MCF 10A (cell line): ENCODE measurements at regions not wholly inside any gene's neighbourhood (a gene's known extent, or its start where the extent isn't known, plus 50 kb on each side); places are given as distances from the start of the nearest gene placed in this dataset.

Experiments
- BruUV-seq: library from RNA; stranded (reverse); fragments of 400-500 nt; replicated peaks from 2 replicates; lab custom pipeline; 2021; lab: Mats Ljungman, UMichigan
- CTCF ChIA-PET: fragments of 300-600 bp; sonication (Branson Sonifier 250); formaldehyde crosslinking; extraction: SDS; loops from one replicate; lab custom pipeline; 2021; ENCODE audit warnings: antibody characterized with exemption, inconsistent platforms; lab: Yijun Ruan, JAX
- POLR2A ChIA-PET: fragments of 300-600, 350-650 bp; sonication (Branson Sonifier 250); formaldehyde crosslinking; extraction: SDS; loops from one replicate; lab custom pipeline; 2020; ENCODE audit warnings: antibody characterized with exemption, inconsistent platforms; lab: Yijun Ruan, JAX
- DNase-seq: peaks from one replicate; pipeline ENCODE4 v3.0.0-alpha.2; 2018; ENCODE audit not compliant: unreplicated experiment
- H3K27ac Mint-ChIP-seq: one replicate; pipeline ENCODE4 v1.8.0; 2022; ENCODE audit warnings: mild to moderate bottlenecking, low read depth, mixed read lengths; ENCODE audit not compliant: unreplicated experiment
- H3K27me3 Mint-ChIP-seq: one replicate; pipeline ENCODE4 v1.8.0; 2022; ENCODE audit warnings: mixed read lengths; ENCODE audit not compliant: insufficient read depth, unreplicated experiment
- H3K36me3 Mint-ChIP-seq: one replicate; pipeline ENCODE4 v1.8.0; 2022; ENCODE audit warnings: mild to moderate bottlenecking, moderate library complexity, mixed read lengths; ENCODE audit not compliant: insufficient read depth, unreplicated experiment
- H3K4me1 Mint-ChIP-seq: one replicate; pipeline ENCODE4 v1.8.0; 2022; ENCODE audit warnings: mixed read lengths; ENCODE audit not compliant: insufficient read depth, unreplicated experiment
- H3K4me3 Mint-ChIP-seq: one replicate; pipeline ENCODE4 v1.8.0; 2022; ENCODE audit warnings: mild to moderate bottlenecking, moderate library complexity, mixed read lengths; ENCODE audit not compliant: unreplicated experiment
- H3K9me3 Mint-ChIP-seq: one replicate; pipeline ENCODE4 v1.8.0; 2022; ENCODE audit warnings: mixed read lengths; ENCODE audit not compliant: unreplicated experiment
- intact Hi-C: fragments of 100-400 bp; cut with micrococcal nuclease; formaldehyde crosslinking; loops from 2 replicates; pipeline ENCODE4 v1.14.1; 2022
- TF ChIP-seq, protein P1 (sequence below): fragments of 200-600 bp; IDR thresholded peaks from one replicate; pipeline ENCODE4 v1.8.0; 2022; ENCODE audit warnings: antibody characterized with exemption, mild to moderate bottlenecking; ENCODE audit not compliant: unreplicated experiment

DNA sequence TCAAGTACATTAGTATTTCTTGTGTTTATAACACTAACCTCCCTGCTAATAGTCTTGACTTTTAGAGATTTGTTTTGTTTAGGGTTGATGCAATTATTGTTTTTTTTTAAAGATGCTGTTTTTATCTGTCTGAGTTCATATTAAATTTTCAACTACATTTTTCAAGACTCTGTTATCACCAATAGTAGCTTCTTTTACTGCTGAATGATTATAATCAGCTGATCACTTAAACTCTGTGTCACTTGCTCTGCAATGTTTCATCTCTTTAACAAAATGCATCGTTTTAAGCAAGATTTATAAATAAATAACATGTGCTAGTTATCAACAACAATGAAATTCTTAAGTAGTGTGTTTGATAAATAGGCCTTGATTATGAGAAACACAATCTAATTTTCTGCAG is 920.9 kb upstream of the PCDH20 start:
- BruUV-seq: no TSS peak
- TF ChIP-seq, protein P1, sequence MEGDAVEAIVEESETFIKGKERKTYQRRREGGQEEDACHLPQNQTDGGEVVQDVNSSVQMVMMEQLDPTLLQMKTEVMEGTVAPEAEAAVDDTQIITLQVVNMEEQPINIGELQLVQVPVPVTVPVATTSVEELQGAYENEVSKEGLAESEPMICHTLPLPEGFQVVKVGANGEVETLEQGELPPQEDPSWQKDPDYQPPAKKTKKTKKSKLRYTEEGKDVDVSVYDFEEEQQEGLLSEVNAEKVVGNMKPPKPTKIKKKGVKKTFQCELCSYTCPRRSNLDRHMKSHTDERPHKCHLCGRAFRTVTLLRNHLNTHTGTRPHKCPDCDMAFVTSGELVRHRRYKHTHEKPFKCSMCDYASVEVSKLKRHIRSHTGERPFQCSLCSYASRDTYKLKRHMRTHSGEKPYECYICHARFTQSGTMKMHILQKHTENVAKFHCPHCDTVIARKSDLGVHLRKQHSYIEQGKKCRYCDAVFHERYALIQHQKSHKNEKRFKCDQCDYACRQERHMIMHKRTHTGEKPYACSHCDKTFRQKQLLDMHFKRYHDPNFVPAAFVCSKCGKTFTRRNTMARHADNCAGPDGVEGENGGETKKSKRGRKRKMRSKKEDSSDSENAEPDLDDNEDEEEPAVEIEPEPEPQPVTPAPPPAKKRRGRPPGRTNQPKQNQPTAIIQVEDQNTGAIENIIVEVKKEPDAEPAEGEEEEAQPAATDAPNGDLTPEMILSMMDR: no peak
- H3K27me3 Mint-ChIP-seq: no peaks in the 10 kb centered on the region
- POLR2A ChIA-PET: no interaction called here
- no peak for DNase-seq
- CTCF ChIA-PET: no interaction called here
- no peak overlapping the region for H3K27ac Mint-ChIP-seq
- no peaks in the 10 kb centered on the region for H3K4me1 Mint-ChIP-seq
- intact Hi-C loops: no loop called here
- H3K9me3 Mint-ChIP-seq: no peaks in the 10 kb centered on the region
- H3K36me3 Mint-ChIP-seq: no peaks in the 10 kb centered on the region
- no peak overlapping the region for H3K4me3 Mint-ChIP-seq

GRCh38 chr13:62333466-62333865 is 917.8 kb upstream of the PCDH20 start:
- CTCF ChIA-PET: interaction anchor here (0.6 kb wide), 1 partner anchor 12 kb away, joined by 3 read pairs; no protein-coding TSS in a partner anchor
- BruUV-seq: no TSS peak
- no peak overlapping the region for H3K4me3 Mint-ChIP-seq
- POLR2A ChIA-PET: no interaction called here
- H3K4me1 Mint-ChIP-seq: no peaks in the 10 kb centered on the region
- no peak for DNase-seq
- no peaks in the 10 kb centered on the region for H3K9me3 Mint-ChIP-seq
- TF ChIP-seq, protein P1: no peak
- intact Hi-C loops: no loop called here
- no peak overlapping the region for H3K27ac Mint-ChIP-seq
- no peaks in the 10 kb centered on the region for H3K36me3 Mint-ChIP-seq
- no peaks in the 10 kb centered on the region for H3K27me3 Mint-ChIP-seq

DNA sequence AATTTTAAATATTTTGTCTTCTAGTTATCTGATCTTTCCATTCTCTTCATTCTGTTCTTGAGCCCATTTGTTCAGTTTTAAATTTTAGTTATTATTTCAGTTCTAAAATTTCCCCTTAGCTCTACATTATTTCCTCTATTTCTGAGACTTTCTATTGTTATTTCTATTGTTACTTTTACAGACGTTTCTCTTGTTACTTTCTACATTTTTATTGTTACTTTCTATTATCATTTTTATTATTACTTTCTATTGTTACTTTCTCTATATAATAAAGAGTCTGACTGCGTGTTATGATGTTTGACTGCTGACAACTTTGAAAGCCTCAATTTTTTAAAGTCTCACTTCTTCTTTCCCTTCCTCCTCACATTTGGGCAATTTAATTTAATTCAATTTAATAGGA is 915.7 kb upstream of the PCDH20 start:
- no TSS peak for BruUV-seq
- CTCF ChIA-PET: no interaction called here
- H3K36me3 Mint-ChIP-seq: no peaks in the 10 kb centered on the region
- DNase-seq: no peak
- no peaks in the 10 kb centered on the region for H3K4me1 Mint-ChIP-seq
- TF ChIP-seq, protein P1: no peak
- POLR2A ChIA-PET: no interaction called here
- intact Hi-C loops: no loop called here
- no peak overlapping the region for H3K27ac Mint-ChIP-seq
- peaks cover 7% of the 10 kb centered on the region for H3K9me3 Mint-ChIP-seq
- H3K4me3 Mint-ChIP-seq: no peak overlapping the region
- no peaks in the 10 kb centered on the region for H3K27me3 Mint-ChIP-seq

DNA sequence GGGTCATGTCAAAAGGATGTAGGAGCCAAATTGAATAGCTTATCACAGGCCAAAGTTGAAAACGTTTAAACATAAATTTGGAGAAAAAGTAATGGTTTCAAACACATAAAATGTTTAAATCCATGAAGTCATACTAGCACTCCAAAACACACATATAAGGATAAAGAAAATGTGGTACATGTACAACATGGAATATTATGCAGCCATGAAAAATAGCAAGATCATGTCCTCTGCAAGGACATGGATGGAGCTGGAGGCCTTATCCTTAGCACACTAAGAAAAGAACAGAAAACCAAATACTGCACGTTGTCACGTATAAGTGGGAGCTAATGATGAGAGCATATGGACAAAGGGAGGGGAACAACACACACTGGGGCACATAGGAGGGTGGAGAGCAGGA is 911.7 kb upstream of the PCDH20 start:
- Mint-ChIP-seq H3K4me3 (no peak overlapping the region), H3K36me3 (no peaks in the 10 kb centered on the region), H3K27me3 (peaks cover 11% of the 10 kb centered on the region), H3K4me1 (no peaks in the 10 kb centered on the region), H3K9me3 (peaks cover 7% of the 10 kb centered on the region), H3K27ac (no peak overlapping the region)
- TF ChIP-seq, protein P1: no peak
- intact Hi-C loops: no loop called here
- no peak for DNase-seq
- CTCF ChIA-PET: interaction anchor here (0.6 kb wide), 1 partner anchor 67 kb away, joined by 3 read pairs; no protein-coding TSS in a partner anchor
- POLR2A ChIA-PET: no interaction called here
- no TSS peak for BruUV-seq
